GM21786 (cell line): ENCODE measurements at regions not wholly inside any gene's neighbourhood (a gene's known extent, or its start where the extent isn't known, plus 50 kb on each side); places are given as distances from the start of the nearest gene placed in this dataset.
"Not testable (repeated sequence)": the region's sequence is repeated elsewhere in the genome, so short reads cannot be mapped to it uniquely, and the experiment has no call there.

ENCODE experiments used
- ATAC-seq: cut with Tn5 transposase; IDR thresholded peaks from one replicate; pipeline ENCODE4 v1.9.1; 2021; ENCODE audit not compliant: unreplicated experiment

GRCh38 chr13:89136678-89137077, 1465.5 kb downstream of the SLITRK5 start:
- ATAC-seq, result no peak

GRCh38 chr13:89150362-89150761, 1479.2 kb downstream of the SLITRK5 start:
- no peak for ATAC-seq

GRCh38 chr13:89153941-89154340, 1482.8 kb downstream of the SLITRK5 start:
- ATAC-seq, result no peak

GRCh38 chr13:89163096-89163495, 1491.9 kb downstream of the SLITRK5 start:
- ATAC-seq, result no peak

GRCh38 chr13:89165685-89166084, 1494.5 kb downstream of the SLITRK5 start:
- no peak for ATAC-seq

- ATAC-seq, result no peak
Observed at GRCh38 chr13:89169951-89170350, 1498.8 kb downstream of the SLITRK5 start.

GRCh38 chr13:89181041-89181440, 1509.9 kb downstream of the SLITRK5 start:
- no peak for ATAC-seq

GRCh38 chr13:89199138-89199537, 1528.0 kb downstream of the SLITRK5 start:
- ATAC-seq, result no peak

- no peak for ATAC-seq
Observed at GRCh38 chr13:89204435-89204834, 1533.3 kb downstream of the SLITRK5 start.

- no peak for ATAC-seq
Observed at GRCh38 chr13:89205856-89206520, 1534.8 kb downstream of the SLITRK5 start.

- no peak for ATAC-seq
Observed at GRCh38 chr13:89212186-89212585, 1541.0 kb downstream of the SLITRK5 start.

- no peak for ATAC-seq
Observed at GRCh38 chr13:89214185-89214584, 1543.0 kb downstream of the SLITRK5 start.

GRCh38 chr13:89215319-89215718, 1544.1 kb downstream of the SLITRK5 start:
- not testable (repeated sequence) for ATAC-seq

GRCh38 chr13:89217813-89218212, 1546.6 kb downstream of the SLITRK5 start:
- no peak for ATAC-seq

- ATAC-seq, result no peak
Observed at GRCh38 chr13:89221557-89222158, 1550.5 kb downstream of the SLITRK5 start.

GRCh38 chr13:89227356-89227755, 1556.2 kb downstream of the SLITRK5 start:
- no peak for ATAC-seq

GRCh38 chr13:89238496-89238895, 1567.3 kb downstream of the SLITRK5 start:
- ATAC-seq, result no peak

- ATAC-seq, result no peak
Observed at GRCh38 chr13:89239361-89240127, 1568.4 kb downstream of the SLITRK5 start.

- ATAC-seq, result no peak
Observed at GRCh38 chr13:89255844-89256406, 1584.8 kb downstream of the SLITRK5 start.

GRCh38 chr13:89267734-89268133, 1596.6 kb downstream of the SLITRK5 start:
- ATAC-seq, result no peak

GRCh38 chr13:89269737-89270136, 1598.6 kb downstream of the SLITRK5 start:
- ATAC-seq, result no peak

- no peak for ATAC-seq
Observed at GRCh38 chr13:89270736-89271135, 1599.6 kb downstream of the SLITRK5 start.
